H1 (cell line): ENCODE measurements at regions not wholly inside any gene's neighbourhood (a gene's known extent, or its start where the extent isn't known, plus 50 kb on each side); places are given as distances from the start of the nearest gene placed in this dataset.
A peak's percentile ranks its signal among the peaks of the same experiment; 100 is the strongest.

Source experiments
- CTCF ChIA-PET: fragments of 300-600 bp; sonication (Branson Sonifier 250); formaldehyde crosslinking; loops from one replicate; lab custom pipeline; 2021; ENCODE audit not compliant: partially characterized antibody; lab: Charles Lee
- POLR2A ChIA-PET: fragments of 300-600 bp; sonication (Branson Sonifier 250); formaldehyde crosslinking; loops from one replicate; lab custom pipeline; 2021; ENCODE audit warnings: inconsistent platforms; ENCODE audit not compliant: partially characterized antibody; lab: Charles Lee
- DNase-seq, 2 experiments: peaks; one replicate each; pipeline versions ENCODE4 v3.0.0 to v3.0.0-alpha.2; 2010 to 2022; ENCODE audit warnings: low spot score in 2 of 2, low read depth in 1 of 2, mixed read lengths in 1 of 2
- FAIRE-seq: peaks from 2 replicates; lab custom pipeline; 2011; peaks lifted over from hg19 to GRCh38; lab: Jason Lieb, UNC
- H2AFZ ChIP-seq: 2 replicates; pipeline ENCODE4 v1.8.1; 2012; ENCODE audit warnings: low read length, inconsistent platforms
- H2AK5ac ChIP-seq: 2 replicates; pipeline ENCODE4 v1.6.1; 2013; ENCODE audit warnings: low read depth, low read length
- H2BK120ac ChIP-seq: replicated peaks from 2 replicates; pipeline ENCODE3; 2013; ENCODE audit warnings: low read depth, low read length, inconsistent platforms
- H2BK12ac ChIP-seq: 2 replicates; pipeline ENCODE4 v1.6.1; 2013; ENCODE audit warnings: low read depth, low read length
- H2BK15ac ChIP-seq: 2 replicates; pipeline ENCODE4 v1.6.1; 2013; ENCODE audit warnings: low read length
- H2BK20ac ChIP-seq: 2 replicates; pipeline ENCODE4 v1.6.1; 2013; ENCODE audit warnings: low read length
- H2BK5ac ChIP-seq: 2 replicates; pipeline ENCODE4 v1.6.1; 2013; ENCODE audit warnings: low read depth, low read length
- H3K14ac ChIP-seq: 2 replicates; pipeline ENCODE4 v1.6.1; 2013; ENCODE audit warnings: inconsistent platforms; ENCODE audit not compliant: insufficient read length
- H3K18ac ChIP-seq: 2 replicates; pipeline ENCODE4 v1.6.1; 2013; ENCODE audit warnings: low read length; ENCODE audit errors: extremely low read depth
- H3K23ac ChIP-seq: 2 replicates; pipeline ENCODE4 v1.6.1; 2013; ENCODE audit warnings: inconsistent platforms; ENCODE audit not compliant: insufficient read length
- H3K23me2 ChIP-seq: 2 replicates; pipeline ENCODE4 v1.6.1; 2013; ENCODE audit warnings: low read depth, low read length
- H3K27ac ChIP-seq: 2 replicates; pipeline ENCODE4 v1.6.1; 2011; ENCODE audit warnings: low read depth, low read length, inconsistent platforms
- H3K27me3 ChIP-seq, 4 experiments: replicated peaks in 1 of 4; 1 replicate in 1 of 4; 2 replicates in 3 of 4; pipeline versions ENCODE4 v1.6.1 to v1.8.1; 2011 to 2013; ENCODE audit warnings: low read length in 3 of 4, mild to moderate bottlenecking in 3 of 4, inconsistent platforms in 2 of 4, mixed read lengths in 2 of 4, moderate library complexity in 1 of 4; ENCODE audit not compliant: control insufficient read depth in 3 of 4, insufficient read depth in 3 of 4; ENCODE audit errors: extremely low read depth in 1 of 4
- H3K36me3 ChIP-seq, 4 experiments: 2 replicates each; pipeline versions ENCODE4 v1.6.1 to v1.8.1; 2011 to 2013; ENCODE audit warnings: mild to moderate bottlenecking in 4 of 4, low read length in 3 of 4, moderate library complexity in 2 of 4, control low read depth in 1 of 4, inconsistent platforms in 1 of 4; ENCODE audit not compliant: insufficient read depth in 4 of 4, control insufficient read depth in 2 of 4
- H3K4ac ChIP-seq: replicated peaks from 2 replicates; pipeline ENCODE3; 2013; ENCODE audit warnings: low read length, low read depth, mixed read lengths, inconsistent platforms; ENCODE audit not compliant: insufficient read length
- H3K4me1 ChIP-seq, 4 experiments: replicated peaks in 1 of 4; 1 replicate in 1 of 4; 2 replicates in 3 of 4; pipeline versions ENCODE4 v1.6.1 to v1.8.1; 2011 to 2013; ENCODE audit warnings: low read length in 3 of 4, inconsistent platforms in 2 of 4, mixed read lengths in 1 of 4; ENCODE audit not compliant: insufficient read depth in 4 of 4, control insufficient read depth in 3 of 4
- H3K4me2 ChIP-seq, 2 experiments: 2 replicates each; pipeline versions ENCODE4 v1.6.1 to v1.8.1; 2011 to 2013; ENCODE audit warnings: low read depth in 2 of 2, low read length in 2 of 2, control low read depth in 1 of 2, inconsistent platforms in 1 of 2, mild to moderate bottlenecking in 1 of 2; ENCODE audit not compliant: insufficient read depth in 1 of 2
- H3K4me3 ChIP-seq, 4 experiments: fragments of 200-600, 300-600 bp in 1 of 4; sonication (generic), shearing (Covaris generic), sonication (Bioruptor Twin) in 1 of 4; 2 replicates each; pipeline versions ENCODE4 v1.5.1 to v1.8.1; 2011 to 2016; ENCODE audit warnings: low read length in 4 of 4, low read depth in 3 of 4, control low read depth in 2 of 4, inconsistent platforms in 2 of 4, mild to moderate bottlenecking in 2 of 4, mixed read lengths in 1 of 4, moderate library complexity in 1 of 4; ENCODE audit not compliant: insufficient read depth in 2 of 4; ENCODE audit errors: extremely low read depth in 1 of 4
- H3K56ac ChIP-seq: replicated peaks from 2 replicates; pipeline ENCODE3; 2013; ENCODE audit warnings: low read depth, mild to moderate bottlenecking, mixed read lengths, low read length, inconsistent platforms; ENCODE audit not compliant: insufficient read length
- H3K79me1 ChIP-seq: 2 replicates; pipeline ENCODE4 v1.6.1; 2013; ENCODE audit warnings: low read depth, low read length, control low read depth
- H3K79me2 ChIP-seq, 2 experiments: 2 replicates each; pipeline versions ENCODE4 v1.6.1 to v1.8.1; 2012 to 2013; ENCODE audit warnings: low read length in 2 of 2, mild to moderate bottlenecking in 2 of 2, inconsistent platforms in 1 of 2; ENCODE audit not compliant: insufficient read depth in 2 of 2, control insufficient read depth in 1 of 2
- H3K9ac ChIP-seq, 4 experiments: replicated peaks in 1 of 4; 1 replicate in 1 of 4; 2 replicates in 3 of 4; pipeline versions ENCODE4 v1.6.1 to v1.8.1; 2011 to 2013; ENCODE audit warnings: low read depth in 3 of 4, low read length in 3 of 4, control low read depth in 2 of 4, mild to moderate bottlenecking in 2 of 4, moderate library complexity in 2 of 4, inconsistent platforms in 1 of 4; ENCODE audit errors: extremely low read depth in 1 of 4
- H3K9me3 ChIP-seq, 2 experiments: 2 replicates each; pipeline versions ENCODE4 v1.6.1 to v1.8.1; 2012 to 2013; ENCODE audit warnings: mild to moderate bottlenecking in 2 of 2, moderate library complexity in 2 of 2, control low read depth in 1 of 2, inconsistent platforms in 1 of 2, low read depth in 1 of 2, low read length in 1 of 2, mixed read lengths in 1 of 2; ENCODE audit not compliant: insufficient read depth in 2 of 2
- H4K20me1 ChIP-seq, 2 experiments: replicated peaks in 1 of 2; 2 replicates each; pipeline versions ENCODE3 to v1.8.1; 2011 to 2013; ENCODE audit warnings: inconsistent platforms in 2 of 2, low read length in 2 of 2, mild to moderate bottlenecking in 1 of 2; ENCODE audit not compliant: insufficient read depth in 2 of 2, control insufficient read depth in 1 of 2
- H4K5ac ChIP-seq: 2 replicates; pipeline ENCODE4 v1.6.1; 2013; ENCODE audit warnings: low read length, low read depth, mixed read lengths, inconsistent platforms; ENCODE audit not compliant: insufficient read length
- H4K8ac ChIP-seq: 2 replicates; pipeline ENCODE4 v1.8.0; 2013; ENCODE audit warnings: mild to moderate bottlenecking, moderate library complexity, low read length, inconsistent platforms; ENCODE audit not compliant: insufficient read depth; ENCODE audit errors: extremely low read depth
- H4K91ac ChIP-seq: replicated peaks from 2 replicates; pipeline ENCODE3; 2013; ENCODE audit warnings: low read length, mixed read lengths, inconsistent platforms; ENCODE audit not compliant: insufficient read length
- ATF3 ChIP-seq: IDR thresholded peaks from 2 replicates; pipeline ENCODE4 v1.6.1; 2011; ENCODE audit warnings: low read depth, mild to moderate bottlenecking, low read length; ENCODE audit not compliant: insufficient read depth
- CBX5 ChIP-seq: fragments of 300-800, 300-1000 bp; sonication (generic); IDR thresholded peaks from 2 replicates; pipeline ENCODE4 v1.7.1; 2016; ENCODE audit warnings: antibody characterized with exemption, low read length, low read depth
- RBBP5 ChIP-seq: IDR thresholded peaks from 2 replicates; pipeline ENCODE4 v1.7.1; 2012; ENCODE audit warnings: low read depth, mild to moderate bottlenecking, inconsistent platforms, low read length, moderate library complexity, borderline replicate concordance
- RNF2 ChIP-seq: fragments of 200-900, 300-1000 bp; sonication (generic); IDR thresholded peaks from 2 replicates; pipeline ENCODE4 v1.7.1; 2016; ENCODE audit warnings: borderline replicate concordance, low read depth, mild to moderate bottlenecking, antibody characterized with exemption, low read length; ENCODE audit not compliant: poor library complexity, severe bottlenecking; ENCODE audit errors: missing control alignments
- SP1 ChIP-seq: IDR thresholded peaks from 2 replicates; pipeline ENCODE4 v1.6.1; 2011; ENCODE audit warnings: low read depth, low read length
- SRF ChIP-seq: IDR thresholded peaks from 2 replicates; pipeline ENCODE4 v1.6.1; 2011; ENCODE audit warnings: mild to moderate bottlenecking, low read depth, low read length, moderate library complexity
- TAF7 ChIP-seq: optimal IDR thresholded peaks from 2 replicates; pipeline ENCODE3; 2011; ENCODE audit warnings: low read depth, mild to moderate bottlenecking, inconsistent platforms, low read length, moderate library complexity, borderline replicate concordance
- WGBS, 2 experiments: shearing (Covaris generic) in 1 of 2; methylation state at CpG; one replicate each; pipeline versions ENCODE4 v1.1.6 to v1.1.7; 2013 to 2015; ENCODE audit warnings: low lambda C conversion rate in 2 of 2, mixed read lengths in 2 of 2, inconsistent platforms in 1 of 2, low coverage in 1 of 2, missing lambda C conversion rate in 1 of 2; ENCODE audit not compliant: insufficient replicate concordance in 2 of 2, insufficient coverage in 1 of 2, insufficient read length in 1 of 2; ENCODE audit errors: extremely low coverage in 1 of 2, missing lambda C conversion rate in 1 of 2; 5-methylcytosine and 5-hydroxymethylcytosine counted together

GRCh38 chr2:145677371-145677770 lies 1157.5 kb upstream of the ZEB2 start:
- Histone ChIP-seq H3K14ac (no peak overlapping the region), H3K18ac (no peak overlapping the region), H3K27me3 (no peaks in the 10 kb centered on the region), H3K56ac (no peak overlapping the region), H2AFZ (0 out of 2 replicates have a peak overlapping the region, but pooled peaks have one; percentile 32), H3K9me3 (no peaks in the 10 kb centered on the region), H4K5ac (no peak overlapping the region), H4K8ac (no peak overlapping the region), H2AK5ac (no peak overlapping the region), H4K20me1 (no peaks in the 10 kb centered on the region), H3K79me2 (no peaks in the 10 kb centered on the region), H2BK20ac (no peak overlapping the region), H3K79me1 (no peaks in the 10 kb centered on the region), H3K36me3 (no peaks in the 10 kb centered on the region), H3K4me2 (no peak overlapping the region), H2BK5ac (no peak overlapping the region), H2BK120ac (no peak overlapping the region), H3K4me3 (no peak overlapping the region), H3K23me2 (no peaks in the 10 kb centered on the region), H3K4me1 (no peaks in the 10 kb centered on the region), H4K91ac (no peak overlapping the region), H3K4ac (no peak overlapping the region), H2BK15ac (no peak overlapping the region), H3K27ac (no peak overlapping the region), H3K23ac (no peak overlapping the region), H3K9ac (no peak overlapping the region), H2BK12ac (no peak overlapping the region)
- 98% methylated on average over 2 of the region's 2 CpGs; no CpG with 5 or more reads in 1 of the 2 experiments for WGBS, 2 experiments
- TF ChIP-seq SRF (no peak), ATF3 (no peak), RNF2 (no peak), SP1 (no peak), TAF7 (no peak), RBBP5 (no peak), CBX5 (no peak)
- ChIA-PET POLR2A (no interaction called here), CTCF (interaction anchor here (1.0 kb wide), 1 partner anchor 76 kb away, joined by 3 read pairs; no protein-coding TSS in a partner anchor)
- DNase-seq (no peak), FAIRE-seq (no peak)
